22Rv1 (cell line): ENCODE measurements at regions not wholly inside any gene's neighbourhood (a gene's known extent, or its start where the extent isn't known, plus 50 kb on each side); places are given as distances from the start of the nearest gene placed in this dataset.

Experiments used
- H3K27ac ChIP-seq: fragments of 450-650 bp; 2 replicates; pipeline ENCODE4 v1.5.1; 2017
- ZFX ChIP-seq: fragments of 450-650 bp; IDR thresholded peaks from 2 replicates; pipeline ENCODE4 v1.6.1; 2017; ENCODE audit warnings: antibody characterized with exemption, borderline replicate concordance
- TF ChIP-seq, protein P1 (sequence below): fragments of 450-650 bp; IDR thresholded peaks from 2 replicates; pipeline ENCODE4 v1.5.1; 2017; ENCODE audit warnings: mild to moderate bottlenecking

DNA sequence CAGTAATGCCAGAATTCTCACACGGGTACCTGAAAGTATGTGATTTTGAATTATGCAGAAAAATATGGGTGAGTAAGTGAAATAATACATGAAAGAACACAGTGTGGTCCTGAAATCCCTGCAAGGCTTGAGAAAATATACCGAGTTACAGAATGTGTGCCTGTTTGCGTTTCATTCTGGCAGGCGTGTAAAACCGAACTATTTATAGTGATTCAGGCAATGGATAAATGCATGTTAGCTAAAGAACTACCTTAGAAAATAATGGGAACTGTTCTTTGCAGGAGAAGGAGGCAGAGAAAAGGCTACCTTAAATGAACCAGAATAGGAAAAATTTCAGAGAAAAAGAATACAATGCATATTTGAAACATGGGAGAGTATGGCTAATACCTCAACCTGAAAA, 145.8 kb upstream of the KCNQ5 start:
- no peak overlapping the region for H3K27ac ChIP-seq
- TF ChIP-seq ZFX: no peak
- TF ChIP-seq, protein P1, sequence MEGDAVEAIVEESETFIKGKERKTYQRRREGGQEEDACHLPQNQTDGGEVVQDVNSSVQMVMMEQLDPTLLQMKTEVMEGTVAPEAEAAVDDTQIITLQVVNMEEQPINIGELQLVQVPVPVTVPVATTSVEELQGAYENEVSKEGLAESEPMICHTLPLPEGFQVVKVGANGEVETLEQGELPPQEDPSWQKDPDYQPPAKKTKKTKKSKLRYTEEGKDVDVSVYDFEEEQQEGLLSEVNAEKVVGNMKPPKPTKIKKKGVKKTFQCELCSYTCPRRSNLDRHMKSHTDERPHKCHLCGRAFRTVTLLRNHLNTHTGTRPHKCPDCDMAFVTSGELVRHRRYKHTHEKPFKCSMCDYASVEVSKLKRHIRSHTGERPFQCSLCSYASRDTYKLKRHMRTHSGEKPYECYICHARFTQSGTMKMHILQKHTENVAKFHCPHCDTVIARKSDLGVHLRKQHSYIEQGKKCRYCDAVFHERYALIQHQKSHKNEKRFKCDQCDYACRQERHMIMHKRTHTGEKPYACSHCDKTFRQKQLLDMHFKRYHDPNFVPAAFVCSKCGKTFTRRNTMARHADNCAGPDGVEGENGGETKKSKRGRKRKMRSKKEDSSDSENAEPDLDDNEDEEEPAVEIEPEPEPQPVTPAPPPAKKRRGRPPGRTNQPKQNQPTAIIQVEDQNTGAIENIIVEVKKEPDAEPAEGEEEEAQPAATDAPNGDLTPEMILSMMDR: no peak

DNA sequence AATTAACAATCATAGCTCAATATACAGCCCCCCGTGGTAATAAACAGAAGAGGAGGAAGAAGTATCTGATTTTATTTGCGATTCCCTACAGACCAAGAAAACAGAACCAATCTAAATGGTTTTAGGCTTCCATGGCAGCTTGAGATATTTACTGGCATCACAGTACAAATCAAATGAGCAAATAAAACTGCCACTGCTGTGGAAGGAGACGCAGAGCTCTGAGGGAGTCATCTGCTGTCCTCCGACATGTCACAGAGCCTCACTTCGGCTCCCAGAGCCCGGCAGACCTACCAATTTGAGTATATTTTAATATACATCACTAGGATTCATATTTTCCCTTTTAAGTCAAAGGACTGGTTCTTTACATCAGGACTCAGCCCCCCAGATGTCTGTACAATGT, 145.2 kb upstream of the KCNQ5 start:
- TF ChIP-seq ZFX: no peak
- TF ChIP-seq, protein P1: no peak
- H3K27ac ChIP-seq: no peak overlapping the region

DNA sequence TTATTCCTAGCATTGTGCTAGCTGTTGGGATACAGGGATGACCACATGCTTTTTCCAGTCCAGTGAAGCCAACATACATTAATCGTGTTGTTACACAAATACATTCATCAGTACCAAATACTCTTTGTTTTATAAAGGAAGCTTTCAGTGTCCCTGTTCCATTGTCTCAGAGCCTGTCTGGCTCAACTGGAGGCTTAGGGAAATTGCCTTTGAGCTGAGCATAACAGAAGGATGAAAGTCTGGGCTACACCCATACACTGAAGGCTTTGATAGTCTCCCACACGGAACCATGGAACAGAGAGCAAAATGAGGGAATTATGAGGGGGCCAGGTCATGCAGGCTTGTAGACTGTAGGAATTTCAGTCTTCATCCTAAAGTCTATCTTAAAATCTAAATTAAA, 126.4 kb upstream of the KCNQ5 start:
- TF ChIP-seq, protein P1: no peak
- TF ChIP-seq ZFX: no peak
- no peak overlapping the region for H3K27ac ChIP-seq

DNA sequence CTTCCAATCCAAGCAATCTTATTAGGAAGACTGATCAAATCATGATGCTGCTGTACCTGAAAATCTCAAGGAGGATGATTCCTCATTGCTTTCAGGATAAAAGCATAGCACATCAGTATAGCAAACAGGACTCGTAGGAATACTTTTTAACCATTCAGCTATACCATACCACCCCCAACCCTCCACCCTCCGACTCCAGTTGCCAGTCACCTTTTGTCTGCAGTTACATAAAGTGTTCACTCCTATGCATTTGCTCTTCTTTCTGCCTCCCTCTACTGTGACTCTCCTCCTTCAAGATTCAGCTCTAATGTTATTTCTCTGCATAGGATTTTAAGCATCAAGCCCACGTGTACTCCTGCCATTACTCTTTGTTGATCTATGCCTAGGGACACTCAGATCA, 124.7 kb upstream of the KCNQ5 start:
- no peak overlapping the region for H3K27ac ChIP-seq
- TF ChIP-seq, protein P1: no peak
- TF ChIP-seq ZFX: no peak

DNA sequence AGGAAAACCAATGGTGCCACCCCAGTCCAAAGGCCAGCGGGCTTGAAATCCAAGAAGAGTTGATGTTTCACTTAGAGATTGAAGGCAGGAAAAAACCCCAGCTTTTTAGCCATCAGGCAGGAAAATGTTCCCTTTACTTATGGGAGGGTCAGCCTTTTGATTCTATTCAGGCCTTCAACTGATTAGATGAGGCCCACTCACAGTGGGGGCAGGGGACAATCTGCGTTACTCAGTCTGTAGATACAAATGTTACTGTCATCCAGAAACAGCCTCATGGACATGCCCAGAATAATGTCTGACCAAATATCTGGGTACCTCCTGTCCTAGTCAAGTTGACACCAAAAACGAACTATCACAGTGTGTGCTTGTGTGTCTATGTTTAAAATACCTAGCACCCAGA, 121.2 kb upstream of the KCNQ5 start:
- no peak overlapping the region for H3K27ac ChIP-seq
- TF ChIP-seq ZFX: no peak
- TF ChIP-seq, protein P1: no peak

DNA sequence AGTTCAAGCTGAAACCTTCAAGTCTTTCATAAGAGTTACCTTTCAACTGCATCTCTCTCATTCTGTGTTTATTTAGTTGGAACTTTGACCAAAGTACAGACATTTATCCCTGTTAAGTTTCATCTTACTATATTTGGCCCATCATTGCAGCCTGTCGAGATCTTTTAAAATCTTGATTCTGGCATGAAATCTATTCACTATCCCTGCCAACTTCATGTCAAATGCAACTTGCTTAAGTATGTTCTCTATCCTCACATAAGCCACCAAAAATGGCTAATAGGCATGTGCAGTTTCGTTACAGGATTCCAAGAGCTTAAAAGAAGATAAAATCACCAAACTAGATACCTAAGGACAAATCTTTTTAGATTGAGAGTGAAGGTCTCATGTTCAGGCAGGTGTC, 117.5 kb upstream of the KCNQ5 start:
- no peak overlapping the region for H3K27ac ChIP-seq
- no peak for TF ChIP-seq ZFX
- TF ChIP-seq, protein P1: no peak

DNA sequence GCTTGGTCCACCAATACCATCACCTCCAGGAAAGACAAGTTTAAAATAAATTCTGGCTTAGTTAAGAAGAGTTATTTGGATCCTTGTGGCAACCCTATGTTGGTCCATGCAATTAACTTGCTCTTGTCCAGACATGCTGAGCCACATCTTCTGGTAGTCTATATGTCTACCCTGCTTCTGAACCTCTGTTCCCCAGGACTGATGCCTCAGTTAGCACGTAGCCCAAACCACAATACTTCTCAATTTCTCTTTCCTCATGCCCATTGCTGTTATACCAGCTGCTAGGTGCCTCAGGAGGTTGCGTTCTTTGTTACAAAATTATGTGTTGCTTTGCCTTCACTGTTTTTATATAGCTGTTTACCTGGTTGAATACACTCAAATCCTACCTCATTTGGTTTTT, 116.4 kb upstream of the KCNQ5 start:
- TF ChIP-seq, protein P1: no peak
- TF ChIP-seq ZFX: no peak

More for the DNA sequence above, 116.4 kb upstream of the KCNQ5 start:
- H3K27ac ChIP-seq: no peak overlapping the region
